Parathyroid adenoma (tissue), 2 donors: ENCODE measurements at regions not wholly inside any gene's neighbourhood (a gene's known extent, or its start where the extent isn't known, plus 50 kb on each side); places are given as distances from the start of the nearest gene placed in this dataset.

Experiments used
- H2AFZ ChIP-seq: fragments of 300-600 bp; sonication (generic); one replicate; pipeline ENCODE4 v1.7.0; 2017; ENCODE audit warnings: antibody characterized with exemption, mild to moderate bottlenecking
- H3K27ac ChIP-seq: fragments of 300-600 bp; sonication (generic); one replicate; pipeline ENCODE4 v1.7.0; 2017
- H3K27me3 ChIP-seq: fragments of 300-600 bp; sonication (generic); one replicate; pipeline ENCODE4 v1.7.0; 2017; ENCODE audit warnings: low read length; ENCODE audit not compliant: control insufficient read depth, insufficient read depth
- H3K36me3 ChIP-seq: fragments of 300-600 bp; sonication (generic); one replicate; pipeline ENCODE4 v1.7.0; 2017; ENCODE audit warnings: low read length; ENCODE audit not compliant: control insufficient read depth, insufficient read depth
- H3K4me1 ChIP-seq: fragments of 300-600 bp; sonication (generic); one replicate; pipeline ENCODE4 v1.7.0; 2017; ENCODE audit warnings: control low read depth
- H3K4me2 ChIP-seq: fragments of 300-600 bp; sonication (generic); one replicate; pipeline ENCODE4 v1.7.0; 2017; ENCODE audit warnings: low read length
- H3K4me3 ChIP-seq: fragments of 300-600 bp; sonication (generic); one replicate; pipeline ENCODE4 v1.7.0; 2017; ENCODE audit warnings: low read depth, low read length
- H3K79me2 ChIP-seq: fragments of 300-600 bp; sonication (generic); one replicate; pipeline ENCODE4 v1.7.0; 2017; ENCODE audit warnings: control low read depth
- H3K9ac ChIP-seq: fragments of 300-600 bp; sonication (generic); one replicate; pipeline ENCODE4 v1.7.0; 2017; ENCODE audit warnings: mild to moderate bottlenecking
- H3K9me3 ChIP-seq: fragments of 300-600 bp; sonication (generic); one replicate; pipeline ENCODE4 v1.7.0; 2017; ENCODE audit warnings: low read length; ENCODE audit not compliant: control insufficient read depth
- CTCF ChIP-seq: fragments of 300-600 bp; sonication (generic); IDR thresholded peaks from one replicate; pipeline ENCODE4 v1.7.0; 2017; ENCODE audit warnings: antibody characterized with exemption, mild to moderate bottlenecking
- donor health status: primary hyperparathyroidism.

GRCh38 chr10:94065362-94065761 is 71.6 kb downstream of the PLCE1 start:
- Histone ChIP-seq H2AFZ (no peak overlapping the region), H3K4me1 (no peaks in the 10 kb centered on the region), H3K9ac (no peak overlapping the region), H3K27me3 (no peaks in the 10 kb centered on the region), H3K27ac (no peak overlapping the region), H3K36me3 (no peaks in the 10 kb centered on the region), H3K4me2 (no peak overlapping the region), H3K4me3 (no peak overlapping the region), H3K9me3 (no peaks in the 10 kb centered on the region), H3K79me2 (no peaks in the 10 kb centered on the region)
- TF ChIP-seq CTCF: no peak

- Histone ChIP-seq H3K4me1 (no peaks in the 10 kb centered on the region), H3K79me2 (no peaks in the 10 kb centered on the region), H3K9me3 (no peaks in the 10 kb centered on the region), H3K4me2 (no peak overlapping the region), H3K4me3 (no peak overlapping the region), H3K36me3 (no peaks in the 10 kb centered on the region), H3K9ac (no peak overlapping the region), H2AFZ (no peak overlapping the region), H3K27ac (no peak overlapping the region), H3K27me3 (no peaks in the 10 kb centered on the region)
- no peak for TF ChIP-seq CTCF
Measured at GRCh38 chr10:94065787-94066186, 72.1 kb downstream of the PLCE1 start.

GRCh38 chr10:94066411-94066810 is 72.7 kb downstream of the PLCE1 start:
- H3K27me3 ChIP-seq: no peaks in the 10 kb centered on the region
- no peaks in the 10 kb centered on the region for H3K36me3 ChIP-seq
- H3K27ac ChIP-seq: no peak overlapping the region
- no peaks in the 10 kb centered on the region for H3K4me1 ChIP-seq
- no peaks in the 10 kb centered on the region for H3K79me2 ChIP-seq
- no peak overlapping the region for H3K4me3 ChIP-seq
- H3K9me3 ChIP-seq: no peaks in the 10 kb centered on the region
- H3K9ac ChIP-seq: no peak overlapping the region
- no peak overlapping the region for H3K4me2 ChIP-seq
- no peak for TF ChIP-seq CTCF
- no peak overlapping the region for H2AFZ ChIP-seq

GRCh38 chr10:94069884-94070283 is 76.2 kb downstream of the PLCE1 start:
- Histone ChIP-seq H3K27me3 (no peaks in the 10 kb centered on the region), H3K79me2 (no peaks in the 10 kb centered on the region), H3K4me3 (no peak overlapping the region), H3K4me2 (no peak overlapping the region), H3K4me1 (no peaks in the 10 kb centered on the region), H3K9ac (no peak overlapping the region), H3K9me3 (no peaks in the 10 kb centered on the region), H3K36me3 (no peaks in the 10 kb centered on the region), H3K27ac (no peak overlapping the region), H2AFZ (no peak overlapping the region)
- TF ChIP-seq CTCF: no peak

- H3K9me3 ChIP-seq: no peaks in the 10 kb centered on the region
- H3K4me1 ChIP-seq: no peaks in the 10 kb centered on the region
- no peak overlapping the region for H3K9ac ChIP-seq
- no peak overlapping the region for H3K27ac ChIP-seq
- H3K4me3 ChIP-seq: no peak overlapping the region
- H2AFZ ChIP-seq: no peak overlapping the region
- H3K79me2 ChIP-seq: no peaks in the 10 kb centered on the region
- TF ChIP-seq CTCF: no peak
- no peaks in the 10 kb centered on the region for H3K27me3 ChIP-seq
- H3K4me2 ChIP-seq: no peak overlapping the region
- no peaks in the 10 kb centered on the region for H3K36me3 ChIP-seq
Measured at GRCh38 chr10:94074462-94074861, 80.7 kb downstream of the PLCE1 start.
